ENCODE measurements at regions not wholly inside any gene's neighbourhood (a gene's known extent, or its start where the extent isn't known, plus 50 kb on each side); places are given as distances from the start of the nearest gene placed in this dataset.

GRCh38 chr3:88343264-88343663 is 193.5 kb downstream of the C3orf38 start:
- TF ChIP-seq ZFX (IDR thresholded peaks at IDR 0.05) (no peak), CTCF (conservative IDR thresholded peaks at IDR 0.05) (no peak)
- H3K27ac ChIP-seq: no peak overlapping the region

- TF ChIP-seq CTCF (conservative IDR thresholded peaks at IDR 0.05) (no peak), ZFX (IDR thresholded peaks at IDR 0.05) (no peak)
Observed at GRCh38 chr3:88346643-88347042, 196.9 kb downstream of the C3orf38 start.

GRCh38 chr3:88362428-88362827 is 212.7 kb downstream of the C3orf38 start:
- TF ChIP-seq ZFX (IDR thresholded peaks at IDR 0.05) (no peak), CTCF (conservative IDR thresholded peaks at IDR 0.05) (no peak)
- no peak overlapping the region for H3K27ac ChIP-seq

More at GRCh38 chr3:88346643-88347042, 196.9 kb downstream of the C3orf38 start:
- H3K27ac ChIP-seq: no peak overlapping the region

GRCh38 chr3:88364926-88365325 is 215.2 kb downstream of the C3orf38 start:
- no peak overlapping the region for H3K27ac ChIP-seq
- no peak for TF ChIP-seq CTCF (conservative IDR thresholded peaks at IDR 0.05)
- no peak for TF ChIP-seq ZFX (IDR thresholded peaks at IDR 0.05)

- H3K27ac ChIP-seq: no peak overlapping the region
Observed at GRCh38 chr3:88369337-88369736, 219.6 kb downstream of the C3orf38 start.

GRCh38 chr3:88369767-88370166 is 220.0 kb downstream of the C3orf38 start:
- no peak overlapping the region for H3K27ac ChIP-seq
- TF ChIP-seq CTCF (conservative IDR thresholded peaks at IDR 0.05) (no peak), ZFX (IDR thresholded peaks at IDR 0.05) (no peak)

More at GRCh38 chr3:88369337-88369736, 219.6 kb downstream of the C3orf38 start:
- TF ChIP-seq ZFX (IDR thresholded peaks at IDR 0.05) (no peak), CTCF (conservative IDR thresholded peaks at IDR 0.05) (no peak)

- no peak for TF ChIP-seq CTCF (conservative IDR thresholded peaks at IDR 0.05)
- no peak for TF ChIP-seq ZFX (IDR thresholded peaks at IDR 0.05)
- no peak overlapping the region for H3K27ac ChIP-seq
Observed at GRCh38 chr3:88385090-88385489, 235.3 kb downstream of the C3orf38 start.

Measured in C4-2B (cell line).